GM13976 (cell line): ENCODE measurements at regions not wholly inside any gene's neighbourhood (a gene's known extent, or its start where the extent isn't known, plus 50 kb on each side); places are given as distances from the start of the nearest gene placed in this dataset.

Source experiments
- DNase-seq: peaks from one replicate; pipeline ENCODE4 v3.0.0; 2012; ENCODE audit warnings: low spot score
- CTCF ChIP-seq: IDR thresholded peaks from 2 replicates; pipeline ENCODE4 v1.5.1; 2012; ENCODE audit warnings: borderline replicate concordance, mild to moderate bottlenecking; ENCODE audit not compliant: insufficient read depth; ENCODE audit errors: extremely low read depth, missing control alignments, control extremely low read depth
- in situ Hi-C: fragments of 300-500 bp; cut with MboI; formaldehyde crosslinking; loops from one replicate; pipeline ENCODE4 v1.12.0; 2022; ENCODE audit warnings: low sequenced_read_pairs, mixed read lengths, inconsistent platforms; ENCODE audit not compliant: unreplicated experiment

GRCh38 chr2:129713337-129713736, 266.1 kb upstream of the RAB6C start:
- DNase-seq: no peak
- no peak for TF ChIP-seq CTCF
- in situ Hi-C loops: no loop called here

- no peak for DNase-seq
- TF ChIP-seq CTCF: no peak
- in situ Hi-C loops: no loop called here
Measured at GRCh38 chr2:129716781-129717559, 262.5 kb upstream of the RAB6C start.

GRCh38 chr2:129717560-129718130, 261.8 kb upstream of the RAB6C start:
- no peak for DNase-seq
- no peak for TF ChIP-seq CTCF
- in situ Hi-C loops: no loop called here

GRCh38 chr2:129719335-129719734, 260.1 kb upstream of the RAB6C start:
- in situ Hi-C loops: no loop called here
- no peak for TF ChIP-seq CTCF
- DNase-seq: no peak

- no peak for TF ChIP-seq CTCF
- no peak for DNase-seq
- in situ Hi-C loops: no loop called here
Measured at GRCh38 chr2:129720360-129720759, 259.1 kb upstream of the RAB6C start.

- in situ Hi-C loops: no loop called here
- no peak for DNase-seq
Measured at GRCh38 chr2:129720761-129721160, 258.7 kb upstream of the RAB6C start.

More at GRCh38 chr2:129720761-129721160, 258.7 kb upstream of the RAB6C start:
- no peak for TF ChIP-seq CTCF
